IMR-90 (cell line): ENCODE measurements at regions not wholly inside any gene's neighbourhood (a gene's known extent, or its start where the extent isn't known, plus 50 kb on each side); places are given as distances from the start of the nearest gene placed in this dataset.

Experiments used
- ATAC-seq: fragments of 200-7000 bp; cut with Tn5 transposase; 2 replicates; pipeline ENCODE4 v1.9.1; 2020; ENCODE audit warnings: low read depth, mild to moderate bottlenecking, moderate library complexity
- BruUV-seq: library from RNA; stranded (reverse); fragments of 400-500 nt; replicated peaks from 2 replicates; lab custom pipeline; 2021; lab: Mats Ljungman, UMichigan
- CTCF ChIA-PET: fragments of 300-600 bp; formaldehyde crosslinking; extraction: SDS; loops from one replicate; lab custom pipeline; 2021; ENCODE audit warnings: antibody characterized with exemption; lab: Yijun Ruan, JAX
- POLR2A ChIA-PET: fragments of 300-600 bp; sonication (Branson Sonifier 250); formaldehyde crosslinking; loops from one replicate; lab custom pipeline; 2022; ENCODE audit warnings: antibody characterized with exemption; ENCODE audit not compliant: unreplicated experiment; lab: Charles Lee
- DNase-seq: peaks from one replicate; pipeline ENCODE4 v3.0.0; 2013
- H2AFZ ChIP-seq: replicated peaks from 2 replicates; pipeline ENCODE3; 2013; ENCODE audit warnings: low read length, mild to moderate bottlenecking; ENCODE audit not compliant: poor library complexity
- H2AK5ac ChIP-seq: 2 replicates; pipeline ENCODE4 v1.6.1; 2013; ENCODE audit warnings: low read depth, low read length, inconsistent platforms
- H2AK9ac ChIP-seq: replicated peaks from 2 replicates; pipeline ENCODE3; 2013; ENCODE audit warnings: mild to moderate bottlenecking, low read depth, low read length, moderate library complexity; ENCODE audit not compliant: poor library complexity
- H2BK120ac ChIP-seq: 2 replicates; pipeline ENCODE4 v1.6.1; 2013; ENCODE audit warnings: low read depth, low read length, inconsistent platforms
- H2BK15ac ChIP-seq: 3 replicates; pipeline ENCODE4 v1.6.1; 2013; ENCODE audit warnings: low read depth, low read length, inconsistent platforms
- H2BK20ac ChIP-seq: 2 replicates; pipeline ENCODE4 v1.6.1; 2013; ENCODE audit warnings: low read depth, mild to moderate bottlenecking, inconsistent platforms, low read length, moderate library complexity
- H2BK5ac ChIP-seq: 2 replicates; pipeline ENCODE4 v1.6.1; 2013; ENCODE audit warnings: mild to moderate bottlenecking, low read depth, low read length, inconsistent platforms; ENCODE audit not compliant: poor library complexity, severe bottlenecking
- H3K14ac ChIP-seq: replicated peaks from 2 replicates; pipeline ENCODE4 v1.6.1; 2013; ENCODE audit warnings: low read depth, low read length, inconsistent platforms
- H3K18ac ChIP-seq: 2 replicates; pipeline ENCODE4 v1.6.1; 2013; ENCODE audit warnings: low read depth, low read length, control low read depth
- H3K23ac ChIP-seq: 2 replicates; pipeline ENCODE4 v1.6.1; 2013; ENCODE audit warnings: low read depth, low read length, inconsistent platforms
- H3K27ac ChIP-seq: 2 replicates; pipeline ENCODE4 v1.5.1; 2013; ENCODE audit warnings: mild to moderate bottlenecking, control low read depth, low read length; ENCODE audit not compliant: insufficient read depth
- H3K27me3 ChIP-seq: 2 replicates; pipeline ENCODE4 v1.6.1; 2013; ENCODE audit warnings: low read length; ENCODE audit not compliant: control insufficient read depth, insufficient read depth
- H3K36me3 ChIP-seq: 2 replicates; pipeline ENCODE4 v1.6.1; 2013; ENCODE audit warnings: low read length, mixed read lengths; ENCODE audit not compliant: control insufficient read depth, insufficient read depth
- H3K4ac ChIP-seq: 2 replicates; pipeline ENCODE4 v1.6.1; 2013; ENCODE audit warnings: low read depth, low read length, inconsistent platforms
- H3K4me1 ChIP-seq: 2 replicates; pipeline ENCODE4 v1.6.1; 2013; ENCODE audit warnings: low read length, mixed read lengths; ENCODE audit not compliant: control insufficient read depth, insufficient read depth
- H3K4me2 ChIP-seq: 2 replicates; pipeline ENCODE4 v1.6.1; 2013; ENCODE audit warnings: low read depth, mild to moderate bottlenecking, control low read depth, low read length, moderate library complexity
- H3K4me3 ChIP-seq: 2 replicates; pipeline ENCODE4 v1.5.1; 2013; ENCODE audit warnings: low read depth, mild to moderate bottlenecking, control low read depth, low read length, moderate library complexity; ENCODE audit not compliant: insufficient read depth
- H3K56ac ChIP-seq: 2 replicates; pipeline ENCODE4 v1.6.1; 2013; ENCODE audit warnings: low read length, inconsistent platforms; ENCODE audit not compliant: insufficient read depth; ENCODE audit errors: extremely low read depth
- H3K79me1 ChIP-seq, 2 experiments: 2 replicates each; pipeline ENCODE4 v1.6.1; 2013; ENCODE audit warnings: low read length in 2 of 2, inconsistent platforms in 1 of 2, low read depth in 1 of 2
- H3K9ac ChIP-seq: 2 replicates; pipeline ENCODE4 v1.6.1; 2013; ENCODE audit warnings: low read depth, low read length, control low read depth
- H3K9me1 ChIP-seq: 2 replicates; pipeline ENCODE4 v1.6.1; 2013; ENCODE audit warnings: low read length, inconsistent platforms; ENCODE audit not compliant: insufficient read depth
- H3K9me3 ChIP-seq: 2 replicates; pipeline ENCODE4 v1.6.1; 2013; ENCODE audit warnings: low read length; ENCODE audit not compliant: control insufficient read depth, insufficient read depth
- H4K20me1 ChIP-seq: 2 replicates; pipeline ENCODE4 v1.6.1; 2013; ENCODE audit warnings: low read length, inconsistent platforms; ENCODE audit not compliant: insufficient read depth
- H4K5ac ChIP-seq: 2 replicates; pipeline ENCODE4 v1.6.1; 2013; ENCODE audit warnings: mild to moderate bottlenecking, low read depth, low read length, control low read depth
- H4K8ac ChIP-seq, 2 experiments: 2 replicates each; pipeline ENCODE4 v1.6.1; 2013; ENCODE audit warnings: low read depth in 2 of 2, low read length in 2 of 2, control low read depth in 1 of 2, inconsistent platforms in 1 of 2
- H4K91ac ChIP-seq: 2 replicates; pipeline ENCODE4 v1.6.1; 2013; ENCODE audit warnings: low read depth, low read length, inconsistent platforms; ENCODE audit not compliant: insufficient read depth
- CHD1 ChIP-seq: IDR thresholded peaks from 2 replicates; pipeline ENCODE4 v1.6.1; 2012; ENCODE audit warnings: low read depth, low read length, improper control_type of control experiment
- FOS ChIP-seq: fragments of 150-350 bp; IDR thresholded peaks from 2 replicates; pipeline ENCODE4 v1.6.1; 2016; ENCODE audit warnings: low read depth, low read length
- MAZ ChIP-seq: IDR thresholded peaks from 2 replicates; pipeline ENCODE4 v1.6.1; 2012; ENCODE audit warnings: low read depth, mild to moderate bottlenecking, low read length, improper control_type of control experiment, moderate library complexity, borderline replicate concordance
- MXI1 ChIP-seq: IDR thresholded peaks from 2 replicates; pipeline ENCODE4 v1.6.1; 2012; ENCODE audit warnings: low read depth, mild to moderate bottlenecking, low read length, moderate library complexity, borderline replicate concordance
- POLR2A ChIP-seq: IDR thresholded peaks from 2 replicates; pipeline ENCODE4 v1.6.1; 2012; ENCODE audit warnings: mild to moderate bottlenecking, low read depth, low read length
- RCOR1 ChIP-seq: IDR thresholded peaks from 2 replicates; pipeline ENCODE4 v1.6.1; 2012; ENCODE audit warnings: mild to moderate bottlenecking, low read length, improper control_type of control experiment; ENCODE audit not compliant: insufficient replicate concordance
- RFX5 ChIP-seq: IDR thresholded peaks from 2 replicates; pipeline ENCODE4 v1.8.0; 2012; ENCODE audit warnings: low read depth, mild to moderate bottlenecking, low read length, moderate library complexity
- WGBS, 2 experiments: methylation state at CpG; one replicate each; pipeline versions ENCODE4 v1.1.5 to v1.1.7; 2013; ENCODE audit warnings: missing lambda C conversion rate in 2 of 2; ENCODE audit not compliant: insufficient read length in 1 of 2; ENCODE audit errors: extremely low coverage in 2 of 2; 5-methylcytosine and 5-hydroxymethylcytosine counted together
- dilution Hi-C: fragments of 300-500 bp; cut with HindIII; formaldehyde crosslinking; loops from one replicate; pipeline ENCODE4 v1.14.3; 2018; ENCODE audit warnings: low sequenced_read_pairs; ENCODE audit not compliant: unreplicated experiment
- in situ Hi-C: fragments of 300-500 bp; cut with MboI; formaldehyde crosslinking; loops from 3 replicates; pipeline ENCODE4 v1.14.3; 2019; ENCODE audit warnings: low sequenced_read_pairs, inconsistent platforms, mixed read lengths
- intact Hi-C: fragments of 100-400 bp; cut with micrococcal nuclease; formaldehyde crosslinking; loops from 2 replicates; pipeline ENCODE4 v1.10.0; 2022
- TF ChIP-seq, protein P1 (sequence below): fragments of 150-350 bp; IDR thresholded peaks from 2 replicates; pipeline ENCODE4 v1.6.1; 2017; ENCODE audit warnings: mild to moderate bottlenecking, antibody characterized with exemption, low read length, low read depth

DNA sequence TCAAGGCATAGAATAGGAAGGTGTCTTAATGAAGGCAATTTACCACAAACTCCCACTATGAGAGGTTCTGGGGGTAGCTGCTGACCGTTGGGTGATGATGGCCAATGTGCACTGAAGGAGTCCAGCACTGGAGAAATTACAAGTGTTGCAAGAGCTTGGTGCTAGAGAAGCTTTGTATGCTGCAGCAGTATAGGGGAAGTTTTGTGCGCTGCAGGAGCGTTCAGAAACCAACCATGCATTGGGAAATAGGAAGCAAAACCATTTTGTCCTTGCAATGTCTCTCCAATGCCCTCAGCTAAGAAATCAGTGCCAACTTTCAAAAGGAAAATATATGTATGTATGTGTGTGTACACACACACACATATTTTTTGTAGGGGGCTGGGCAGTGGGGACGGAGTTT is 441.6 kb upstream of the NAALADL2 start:
- no peak overlapping the region for H3K27ac ChIP-seq
- H3K14ac ChIP-seq: no peak overlapping the region
- peak overlapping the region; percentile 29 for H2AFZ ChIP-seq
- H2BK15ac ChIP-seq: no peak overlapping the region
- ATAC-seq: no peak
- H3K9me3 ChIP-seq: no peaks in the 10 kb centered on the region
- no peak overlapping the region for H4K5ac ChIP-seq
- no peak overlapping the region for H3K4me2 ChIP-seq
- no peaks in the 10 kb centered on the region for H3K9me1 ChIP-seq
- H3K4me3 ChIP-seq: no peak overlapping the region
- BruUV-seq: no TSS peak
- no peak overlapping the region for H4K8ac ChIP-seq
- in situ Hi-C loops: loop anchor here (25.0 kb wide), 1 partner anchor 830 kb away; no protein-coding TSS in a partner anchor
- H3K4me1 ChIP-seq: no peaks in the 10 kb centered on the region
- H3K4ac ChIP-seq: no peak overlapping the region
- H2BK5ac ChIP-seq: no peak overlapping the region
- no peaks in the 10 kb centered on the region for H3K27me3 ChIP-seq
- WGBS, 2 experiments: 100% methylated on average over 1 of the region's 4 CpGs; no CpG with 5 or more reads in 1 of the 2 experiments
- no peak overlapping the region for H3K9ac ChIP-seq
- no peaks in the 10 kb centered on the region for H3K79me1 ChIP-seq
- intact Hi-C loops: no loop called here
- H3K18ac ChIP-seq: no peak overlapping the region
- dilution Hi-C loops: no loop called here
- H3K36me3 ChIP-seq: no peaks in the 10 kb centered on the region
- no peak overlapping the region for H3K23ac ChIP-seq
- H3K56ac ChIP-seq: no peak overlapping the region
- H2AK9ac ChIP-seq: no peak overlapping the region
- no peak overlapping the region for H2AK5ac ChIP-seq
- no peak for TF ChIP-seq RCOR1
- no peak for TF ChIP-seq POLR2A
- TF ChIP-seq RFX5: no peak
- no peak for TF ChIP-seq CHD1
- TF ChIP-seq, protein P1, sequence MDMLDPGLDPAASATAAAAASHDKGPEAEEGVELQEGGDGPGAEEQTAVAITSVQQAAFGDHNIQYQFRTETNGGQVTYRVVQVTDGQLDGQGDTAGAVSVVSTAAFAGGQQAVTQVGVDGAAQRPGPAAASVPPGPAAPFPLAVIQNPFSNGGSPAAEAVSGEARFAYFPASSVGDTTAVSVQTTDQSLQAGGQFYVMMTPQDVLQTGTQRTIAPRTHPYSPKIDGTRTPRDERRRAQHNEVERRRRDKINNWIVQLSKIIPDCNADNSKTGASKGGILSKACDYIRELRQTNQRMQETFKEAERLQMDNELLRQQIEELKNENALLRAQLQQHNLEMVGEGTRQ: no peak
- TF ChIP-seq MXI1: no peak
- no peak for TF ChIP-seq MAZ
- TF ChIP-seq FOS: no peak
- H2BK20ac ChIP-seq: no peak overlapping the region
- no peaks in the 10 kb centered on the region for H4K20me1 ChIP-seq
- CTCF ChIA-PET: no interaction called here
- POLR2A ChIA-PET: no interaction called here
- no peak for DNase-seq
- H2BK120ac ChIP-seq: no peak overlapping the region
- H4K91ac ChIP-seq: no peak overlapping the region
